Activated naive CD4-positive, alpha-beta T cell treated with anti-CD3 and anti-CD28 coated beads for 36 hours (primary cell): ENCODE measurements at regions not wholly inside any gene's neighbourhood (a gene's known extent, or its start where the extent isn't known, plus 50 kb on each side); places are given as distances from the start of the nearest gene placed in this dataset.
"Not testable (repeated sequence)": the region's sequence is repeated elsewhere in the genome, so short reads cannot be mapped to it uniquely, and the experiment has no call there.

ENCODE experiments used
- CTCF ChIA-PET: fragments of 350-600 bp; sonication (Branson Sonifier 250); formaldehyde crosslinking; loops from one replicate; lab custom pipeline; 2021; ENCODE audit warnings: antibody characterized with exemption; lab: Charles Lee
- DNase-seq: peaks from one replicate; pipeline ENCODE4 v3.0.0-alpha.2; 2020
- H3K27ac Mint-ChIP-seq: one replicate; pipeline ENCODE4 v1.8.0; 2021; ENCODE audit warnings: mild to moderate bottlenecking, mixed read lengths
- H3K27me3 Mint-ChIP-seq: one replicate; pipeline ENCODE4 v1.8.0; 2021; ENCODE audit warnings: low read depth, mixed read lengths
- H3K36me3 Mint-ChIP-seq: one replicate; pipeline ENCODE4 v1.8.0; 2021; ENCODE audit warnings: low read depth, mixed read lengths
- H3K4me1 Mint-ChIP-seq: one replicate; pipeline ENCODE4 v1.8.0; 2021; ENCODE audit warnings: low read depth, mixed read lengths
- H3K4me3 Mint-ChIP-seq: one replicate; pipeline ENCODE4 v1.8.0; 2021; ENCODE audit warnings: mild to moderate bottlenecking, moderate library complexity, mixed read lengths
- H3K9me3 Mint-ChIP-seq: one replicate; pipeline ENCODE4 v1.8.0; 2021; ENCODE audit warnings: mixed read lengths
- intact Hi-C: fragments of 100-400 bp; cut with micrococcal nuclease; formaldehyde crosslinking; loops from one replicate; pipeline ENCODE4 v1.15.1; 2023

DNA sequence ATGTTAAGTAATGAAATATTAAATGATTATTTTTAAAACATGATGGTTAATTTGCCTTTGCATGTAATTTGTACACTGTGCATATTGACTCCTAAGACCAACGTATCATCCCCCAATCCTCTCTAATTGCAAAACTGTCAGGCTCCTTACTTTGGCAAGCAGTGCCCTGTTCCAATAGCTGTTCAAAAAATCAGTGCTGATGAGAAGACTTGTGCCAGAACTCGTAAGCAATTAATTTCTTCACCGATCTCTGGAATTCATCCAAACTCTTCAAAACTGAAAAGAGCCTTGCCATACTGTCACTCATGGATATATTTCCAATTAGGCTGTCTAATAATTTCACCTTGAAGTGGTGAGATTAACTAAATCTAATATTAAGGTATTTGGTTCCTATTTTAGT, 493.9 kb upstream of the NDST4 start:
- CTCF ChIA-PET: no interaction called here
- H3K27me3 Mint-ChIP-seq: no peaks in the 10 kb centered on the region
- DNase-seq: no peak
- H3K27ac Mint-ChIP-seq: no peak overlapping the region
- H3K36me3 Mint-ChIP-seq: no peaks in the 10 kb centered on the region
- no peak overlapping the region for H3K4me3 Mint-ChIP-seq
- no peaks in the 10 kb centered on the region for H3K4me1 Mint-ChIP-seq
- intact Hi-C loops: no loop called here
- H3K9me3 Mint-ChIP-seq: peaks cover 2% of the 10 kb centered on the region

DNA sequence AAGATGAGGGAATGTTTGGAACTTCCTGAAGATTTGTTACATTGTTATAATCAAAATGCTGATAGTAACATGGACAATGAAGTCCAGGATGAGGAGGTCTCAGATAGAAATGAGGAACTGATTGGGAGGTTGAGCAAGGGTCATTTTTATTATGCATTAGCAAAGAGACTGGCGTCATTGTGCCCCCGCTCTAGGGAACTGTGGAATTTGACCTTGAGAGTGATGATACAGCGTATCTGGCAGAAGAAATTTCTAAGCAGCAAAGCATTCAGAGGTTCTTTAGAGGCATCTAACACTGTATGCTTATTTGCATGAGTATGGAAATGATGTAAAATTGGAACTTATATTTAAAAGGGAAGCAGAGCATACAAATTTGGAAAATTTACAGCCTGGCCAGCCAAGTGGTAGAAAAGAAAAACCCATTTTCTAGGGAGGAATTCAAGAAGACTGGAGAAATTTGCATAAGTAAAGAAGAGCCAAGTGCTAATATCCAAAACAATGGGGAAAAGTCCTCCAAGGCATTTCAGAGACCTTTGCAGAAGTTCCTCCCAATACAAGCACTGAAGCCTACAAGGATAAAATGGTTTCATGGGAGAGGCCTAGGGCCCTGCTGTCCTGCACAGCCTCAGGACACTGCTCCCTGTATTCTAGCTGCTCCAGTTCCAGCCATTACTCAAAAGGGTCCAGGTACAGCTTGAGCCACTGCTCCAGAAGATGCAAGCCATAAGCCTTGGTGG, 483.0 kb upstream of the NDST4 start:
- intact Hi-C loops: no loop called here
- CTCF ChIA-PET: no interaction called here
- Mint-ChIP-seq H3K27me3 (no peaks in the 10 kb centered on the region), H3K4me1 (no peaks in the 10 kb centered on the region), H3K27ac (no peak overlapping the region), H3K9me3 (peaks cover 3% of the 10 kb centered on the region), H3K36me3 (no peaks in the 10 kb centered on the region), H3K4me3 (no peak overlapping the region)
- DNase-seq: no peak

DNA sequence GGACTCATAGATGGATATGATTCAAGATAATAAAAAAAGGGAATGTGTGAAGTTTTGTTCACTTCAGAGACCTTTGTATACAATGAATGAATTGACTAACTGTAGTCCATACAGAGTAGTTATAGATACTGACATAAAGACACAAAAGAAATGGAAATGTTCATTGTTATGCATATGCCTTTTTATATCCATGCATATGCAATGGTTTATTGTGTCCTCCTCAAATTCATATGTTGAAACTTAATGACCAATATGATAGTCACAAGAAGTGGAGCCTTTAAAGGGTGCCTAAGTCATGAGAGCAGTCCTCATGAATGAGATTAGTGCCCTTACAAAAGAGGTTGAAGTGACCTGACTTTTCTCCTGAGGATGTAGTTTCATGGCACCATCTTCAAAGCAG, 467.5 kb upstream of the NDST4 start:
- H3K4me1 Mint-ChIP-seq: no peaks in the 10 kb centered on the region
- H3K4me3 Mint-ChIP-seq: no peak overlapping the region
- no peaks in the 10 kb centered on the region for H3K27me3 Mint-ChIP-seq
- intact Hi-C loops: no loop called here
- CTCF ChIA-PET: no interaction called here
- no peaks in the 10 kb centered on the region for H3K36me3 Mint-ChIP-seq
- no peak for DNase-seq
- no peak overlapping the region for H3K27ac Mint-ChIP-seq
- no peaks in the 10 kb centered on the region for H3K9me3 Mint-ChIP-seq

DNA sequence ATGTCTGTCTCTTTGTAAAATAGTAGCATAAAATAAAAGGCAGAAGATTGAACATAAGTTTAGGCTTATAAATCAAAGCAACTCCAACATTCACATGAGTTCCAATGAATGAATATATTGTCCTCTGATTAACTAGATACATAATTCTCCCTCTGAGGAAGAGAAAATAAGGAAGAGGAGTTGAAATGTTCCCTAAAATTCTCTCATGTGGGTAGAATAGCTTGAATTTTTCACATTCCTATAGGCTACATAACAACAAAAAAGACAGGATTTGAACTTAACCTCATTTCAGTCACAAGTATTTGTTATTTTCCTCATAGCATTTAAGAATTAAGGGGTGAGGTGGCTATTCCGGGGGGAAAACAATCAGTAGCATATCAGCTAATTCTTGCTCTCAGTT, 462.4 kb upstream of the NDST4 start:
- no peak for DNase-seq
- intact Hi-C loops: no loop called here
- Mint-ChIP-seq H3K27me3 (no peaks in the 10 kb centered on the region), H3K4me3 (no peak overlapping the region), H3K36me3 (no peaks in the 10 kb centered on the region), H3K27ac (no peak overlapping the region), H3K9me3 (peaks cover 11% of the 10 kb centered on the region), H3K4me1 (no peaks in the 10 kb centered on the region)
- CTCF ChIA-PET: no interaction called here

DNA sequence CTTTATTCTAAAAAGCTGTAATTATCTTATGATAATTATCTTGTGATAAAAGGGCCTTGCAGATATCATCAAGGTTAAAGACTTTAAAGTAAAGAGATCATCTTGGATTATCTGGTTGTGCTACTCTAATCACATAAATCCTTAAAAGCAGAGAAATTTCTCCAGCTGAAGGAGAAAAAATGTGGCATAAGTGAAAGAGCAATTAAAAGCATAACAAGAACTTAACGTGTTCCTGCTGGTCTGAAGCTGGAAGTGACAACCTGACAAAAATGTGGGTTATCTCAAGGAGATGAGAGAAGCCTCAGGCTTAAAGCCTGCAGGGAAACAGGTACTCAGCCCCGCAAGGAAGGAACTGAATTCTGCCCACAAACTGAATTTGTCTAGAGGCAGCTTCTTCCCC, 449.1 kb upstream of the NDST4 start:
- DNase-seq: no peak
- H3K9me3 Mint-ChIP-seq: no peaks in the 10 kb centered on the region
- intact Hi-C loops: no loop called here
- no peaks in the 10 kb centered on the region for H3K27me3 Mint-ChIP-seq
- CTCF ChIA-PET: no interaction called here
- no peaks in the 10 kb centered on the region for H3K36me3 Mint-ChIP-seq
- H3K4me1 Mint-ChIP-seq: no peaks in the 10 kb centered on the region
- H3K27ac Mint-ChIP-seq: no peak overlapping the region
- H3K4me3 Mint-ChIP-seq: no peak overlapping the region

DNA sequence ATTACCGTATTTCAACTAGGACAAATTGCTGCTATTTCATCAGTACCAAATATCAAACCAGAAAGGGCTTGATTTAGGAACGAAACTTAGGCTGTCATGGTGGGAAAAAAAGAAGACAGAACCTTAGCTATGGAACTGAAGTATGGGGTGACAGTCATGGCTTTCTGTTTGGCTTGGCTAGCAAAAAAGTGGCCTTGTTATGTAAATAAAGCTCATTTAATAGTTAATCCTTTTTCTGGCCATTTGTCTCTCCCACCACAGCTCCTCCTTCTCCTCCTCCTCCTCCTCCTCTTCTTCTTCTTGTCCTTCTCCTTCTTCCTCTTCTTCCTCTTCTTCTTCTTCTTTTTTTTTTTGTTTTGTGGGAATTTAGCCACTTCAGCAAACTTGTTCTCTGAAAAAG, 434.7 kb upstream of the NDST4 start:
- Mint-ChIP-seq H3K36me3 (no peaks in the 10 kb centered on the region), H3K9me3 (peaks cover 2% of the 10 kb centered on the region), H3K4me3 (no peak overlapping the region), H3K27ac (no peak overlapping the region), H3K4me1 (no peaks in the 10 kb centered on the region), H3K27me3 (no peaks in the 10 kb centered on the region)
- CTCF ChIA-PET: interaction anchor here (0.7 kb wide), 1 partner anchor 473 kb away, joined by 3 read pairs; no protein-coding TSS in a partner anchor
- DNase-seq: no peak
- intact Hi-C loops: no loop called here

DNA sequence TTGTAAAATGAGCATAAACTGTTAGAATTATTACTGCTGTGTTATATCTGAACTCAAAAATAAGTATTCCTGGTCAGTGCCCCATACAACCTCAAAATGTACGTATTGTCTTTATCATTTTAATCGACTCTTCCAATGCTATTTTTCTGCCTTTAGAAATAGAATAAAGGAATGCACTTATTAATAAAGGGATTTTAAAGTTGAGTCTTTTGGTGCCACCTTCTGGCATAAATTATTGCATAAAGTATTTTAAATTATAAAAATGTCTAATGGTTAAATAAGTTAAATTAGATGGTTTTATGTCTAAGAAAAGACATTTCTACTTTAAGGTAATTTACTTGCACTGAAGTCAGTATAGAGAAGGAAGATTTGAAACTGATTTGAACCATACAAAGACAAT, 424.0 kb upstream of the NDST4 start:
- CTCF ChIA-PET: no interaction called here
- no peak overlapping the region for H3K4me3 Mint-ChIP-seq

DNA sequence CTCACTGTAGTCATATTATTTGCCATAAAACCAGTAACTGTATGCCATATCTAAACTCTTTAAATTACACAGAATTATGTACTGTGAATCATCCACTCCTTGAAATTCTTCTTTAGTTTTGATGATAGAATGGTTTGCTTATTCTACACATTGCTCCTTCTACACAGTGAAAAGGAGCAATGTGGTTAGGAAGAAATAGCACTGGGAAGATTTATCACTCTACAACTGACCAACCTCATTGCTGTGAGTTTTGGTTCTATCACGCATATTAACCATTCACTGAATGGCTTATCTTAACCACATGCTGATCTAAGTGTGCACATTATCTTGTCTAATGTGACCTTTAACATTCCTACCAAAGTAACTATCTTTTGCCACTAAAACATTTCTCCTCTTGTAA, 415.7 kb upstream of the NDST4 start:
- H3K27me3 Mint-ChIP-seq: no peaks in the 10 kb centered on the region
- no peaks in the 10 kb centered on the region for H3K36me3 Mint-ChIP-seq
- H3K9me3 Mint-ChIP-seq: no peaks in the 10 kb centered on the region
- CTCF ChIA-PET: no interaction called here
- H3K27ac Mint-ChIP-seq: no peak overlapping the region
- intact Hi-C loops: no loop called here
- H3K4me3 Mint-ChIP-seq: no peak overlapping the region
- no peaks in the 10 kb centered on the region for H3K4me1 Mint-ChIP-seq
- DNase-seq: no peak

More for the DNA sequence above, 424.0 kb upstream of the NDST4 start:
- peaks cover 3% of the 10 kb centered on the region for H3K9me3 Mint-ChIP-seq
- no peak for DNase-seq
- no peaks in the 10 kb centered on the region for H3K36me3 Mint-ChIP-seq
- intact Hi-C loops: loop anchor here (1.0 kb wide), 1 partner anchor 447 kb away; no protein-coding TSS in a partner anchor
- H3K4me1 Mint-ChIP-seq: no peaks in the 10 kb centered on the region
- H3K27ac Mint-ChIP-seq: no peak overlapping the region
- H3K27me3 Mint-ChIP-seq: no peaks in the 10 kb centered on the region

DNA sequence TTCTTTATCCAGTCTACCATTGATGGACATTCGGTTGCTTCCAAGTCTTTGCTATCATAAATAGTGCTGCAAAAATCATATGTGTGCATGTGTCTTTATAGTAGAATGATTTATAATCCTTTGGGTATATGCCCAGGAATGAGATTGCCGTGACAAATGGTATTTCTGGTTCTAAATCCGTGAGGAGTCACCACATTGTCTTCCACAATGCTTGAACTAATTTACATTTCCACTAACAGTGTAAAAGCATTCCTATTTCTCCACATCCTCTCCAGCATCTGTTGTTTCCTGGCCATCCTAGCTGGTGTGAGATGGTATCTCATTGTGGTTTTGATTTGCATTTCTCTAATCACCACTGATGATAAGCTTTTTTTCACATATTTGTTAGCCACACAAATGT, 406.1 kb upstream of the NDST4 start:
- not testable (repeated sequence) for H3K4me1 Mint-ChIP-seq, H3K27me3 Mint-ChIP-seq, H3K36me3 Mint-ChIP-seq

DNA sequence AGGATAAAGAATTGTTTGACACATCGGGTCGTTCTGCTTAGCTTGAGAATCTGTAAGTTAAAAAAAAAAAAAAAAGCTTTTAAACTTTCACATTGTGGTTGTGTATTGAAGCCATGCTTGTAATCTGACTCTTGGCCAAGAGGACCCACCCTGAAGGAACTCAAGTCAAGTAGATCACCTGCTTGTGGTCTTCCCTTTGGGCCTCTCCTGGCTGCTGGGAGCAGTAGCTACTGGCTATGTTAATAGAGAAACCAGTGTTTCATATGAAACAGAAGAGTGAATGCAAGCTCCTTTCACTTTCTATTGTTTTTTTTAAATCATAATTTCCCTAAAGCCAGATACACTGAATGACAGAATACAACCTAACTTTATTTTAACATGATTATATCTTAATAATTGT, 402.4 kb upstream of the NDST4 start:
- intact Hi-C loops: no loop called here
- Mint-ChIP-seq H3K4me1 (no peaks in the 10 kb centered on the region), H3K9me3 (peaks cover 10% of the 10 kb centered on the region), H3K27ac (no peak overlapping the region), H3K27me3 (no peaks in the 10 kb centered on the region), H3K4me3 (no peak overlapping the region), H3K36me3 (no peaks in the 10 kb centered on the region)
- CTCF ChIA-PET: no interaction called here
- no peak for DNase-seq

More for the DNA sequence above, 406.1 kb upstream of the NDST4 start:
- H3K27ac Mint-ChIP-seq, intact Hi-C loops, CTCF ChIA-PET, DNase-seq, H3K4me3 Mint-ChIP-seq: not testable (repeated sequence)
- H3K9me3 Mint-ChIP-seq: peaks cover 24% of the 10 kb centered on the region

DNA sequence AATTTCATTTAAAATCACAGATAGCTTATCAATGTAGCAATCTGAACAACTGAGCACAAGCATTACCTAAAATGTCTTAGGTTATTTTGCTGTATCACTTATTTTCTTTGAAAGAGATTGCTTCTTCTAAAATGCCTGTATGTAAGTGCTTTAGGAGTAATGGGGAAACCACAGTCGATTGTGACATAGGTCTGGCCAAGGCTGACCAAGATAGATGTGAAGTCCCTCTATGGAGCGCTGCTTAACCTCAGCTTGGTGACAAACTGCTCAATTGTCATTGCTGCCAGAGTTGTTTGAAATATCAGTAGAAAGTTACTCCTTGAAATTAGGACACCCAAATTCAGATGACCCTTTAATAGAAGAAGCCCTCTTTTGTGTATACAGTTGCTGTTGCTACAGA, 401.9 kb upstream of the NDST4 start:
- intact Hi-C loops: no loop called here
- H3K4me3 Mint-ChIP-seq: no peak overlapping the region
- H3K27me3 Mint-ChIP-seq: no peaks in the 10 kb centered on the region
- no peak overlapping the region for H3K27ac Mint-ChIP-seq
- CTCF ChIA-PET: no interaction called here
- H3K9me3 Mint-ChIP-seq: peaks cover 7% of the 10 kb centered on the region
- no peaks in the 10 kb centered on the region for H3K4me1 Mint-ChIP-seq
- H3K36me3 Mint-ChIP-seq: no peaks in the 10 kb centered on the region
- DNase-seq: no peak

DNA sequence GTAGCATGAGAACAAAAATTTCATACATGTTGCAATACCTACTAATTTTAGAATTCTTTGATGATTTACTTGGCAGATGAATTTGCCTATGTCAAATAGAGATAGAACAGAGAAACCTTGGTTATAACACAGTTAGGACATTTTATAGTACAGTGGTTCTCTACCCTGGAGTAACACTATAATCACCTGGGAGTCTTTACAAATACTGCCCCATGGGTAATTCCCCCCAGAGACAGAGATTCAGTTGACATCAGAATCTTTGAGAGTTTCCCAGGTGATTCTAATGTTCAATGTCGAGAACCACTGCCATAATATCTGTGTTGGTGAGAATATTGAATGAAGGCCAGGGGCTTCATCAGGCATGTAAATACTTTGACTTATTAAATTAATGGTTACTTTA, 401.3 kb upstream of the NDST4 start:
- intact Hi-C loops: no loop called here
- Mint-ChIP-seq H3K27ac (no peak overlapping the region), H3K36me3 (no peaks in the 10 kb centered on the region), H3K9me3 (peaks cover 7% of the 10 kb centered on the region), H3K4me3 (no peak overlapping the region), H3K27me3 (no peaks in the 10 kb centered on the region), H3K4me1 (no peaks in the 10 kb centered on the region)
- no peak for DNase-seq
- CTCF ChIA-PET: no interaction called here

DNA sequence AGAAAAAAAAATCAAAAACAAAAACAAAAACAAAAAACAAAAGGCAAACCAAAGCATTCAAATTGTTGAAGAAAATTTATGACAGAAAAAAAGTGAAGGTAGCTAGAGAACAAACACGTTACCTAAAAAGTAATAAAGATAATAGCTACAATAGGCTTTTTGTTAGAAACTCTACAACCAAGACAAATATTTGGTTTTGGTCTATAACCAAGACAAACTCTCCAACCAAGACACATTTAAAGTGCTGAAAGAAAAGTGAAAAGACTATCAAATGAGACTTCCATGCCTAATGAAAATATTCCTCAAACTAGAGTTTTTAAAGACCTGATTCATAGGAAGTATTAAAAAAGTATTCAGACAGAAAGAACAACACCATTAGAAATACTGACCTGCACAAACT, 391.9 kb upstream of the NDST4 start:
- DNase-seq: no peak
- no peaks in the 10 kb centered on the region for H3K9me3 Mint-ChIP-seq
- intact Hi-C loops: no loop called here
- H3K4me3 Mint-ChIP-seq: no peak overlapping the region
- H3K4me1 Mint-ChIP-seq: no peaks in the 10 kb centered on the region
- H3K27ac Mint-ChIP-seq: no peak overlapping the region
- no peaks in the 10 kb centered on the region for H3K36me3 Mint-ChIP-seq
- CTCF ChIA-PET: no interaction called here
- H3K27me3 Mint-ChIP-seq: no peaks in the 10 kb centered on the region
